ENCODE measurements at regions not wholly inside any gene's neighbourhood (a gene's known extent, or its start where the extent isn't known, plus 50 kb on each side); places are given as distances from the start of the nearest gene placed in this dataset.

DNA sequence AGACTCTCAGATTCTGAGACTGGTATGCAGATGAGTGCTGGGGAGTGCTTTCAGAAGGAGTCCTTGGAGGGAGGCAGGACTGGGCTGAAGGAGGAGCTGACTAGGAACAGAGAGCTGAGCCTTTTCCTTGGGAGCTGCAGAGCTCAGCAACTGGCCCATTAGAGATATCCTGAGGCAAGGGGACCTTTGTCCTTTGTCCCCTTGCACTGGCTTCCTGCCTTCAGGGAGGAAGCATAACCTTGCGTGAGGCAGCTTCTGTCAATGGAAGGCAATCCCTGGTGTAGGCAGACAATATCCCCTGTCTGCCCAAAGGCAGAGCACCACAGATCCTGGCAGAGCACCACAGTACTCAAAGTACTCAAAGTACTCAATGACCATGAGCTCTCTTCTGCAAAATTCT is 375.3 kb downstream of the HRH4 start:
- TF ChIP-seq CHD2 (IDR thresholded peaks at IDR 0.05; ENCODE audit: low read length) (no peak), TAF1 (IDR thresholded peaks at IDR 0.05; ENCODE audit: low read depth, low read length) (no peak), EGR1 (IDR thresholded peaks at IDR 0.05; ENCODE audit: borderline replicate concordance, low read depth, low read length) (no peak), CREB1 (IDR thresholded peaks at IDR 0.05) (no peak), POLR2A (IDR thresholded peaks at IDR 0.05; ENCODE audit: control extremely low read depth in 1 of 2, low read depth in 2 of 2, low read length in 2 of 2) (no peak)
- TF ChIP-seq, protein P1, sequence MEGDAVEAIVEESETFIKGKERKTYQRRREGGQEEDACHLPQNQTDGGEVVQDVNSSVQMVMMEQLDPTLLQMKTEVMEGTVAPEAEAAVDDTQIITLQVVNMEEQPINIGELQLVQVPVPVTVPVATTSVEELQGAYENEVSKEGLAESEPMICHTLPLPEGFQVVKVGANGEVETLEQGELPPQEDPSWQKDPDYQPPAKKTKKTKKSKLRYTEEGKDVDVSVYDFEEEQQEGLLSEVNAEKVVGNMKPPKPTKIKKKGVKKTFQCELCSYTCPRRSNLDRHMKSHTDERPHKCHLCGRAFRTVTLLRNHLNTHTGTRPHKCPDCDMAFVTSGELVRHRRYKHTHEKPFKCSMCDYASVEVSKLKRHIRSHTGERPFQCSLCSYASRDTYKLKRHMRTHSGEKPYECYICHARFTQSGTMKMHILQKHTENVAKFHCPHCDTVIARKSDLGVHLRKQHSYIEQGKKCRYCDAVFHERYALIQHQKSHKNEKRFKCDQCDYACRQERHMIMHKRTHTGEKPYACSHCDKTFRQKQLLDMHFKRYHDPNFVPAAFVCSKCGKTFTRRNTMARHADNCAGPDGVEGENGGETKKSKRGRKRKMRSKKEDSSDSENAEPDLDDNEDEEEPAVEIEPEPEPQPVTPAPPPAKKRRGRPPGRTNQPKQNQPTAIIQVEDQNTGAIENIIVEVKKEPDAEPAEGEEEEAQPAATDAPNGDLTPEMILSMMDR (IDR thresholded peaks at IDR 0.05; ENCODE audit: control extremely low read depth in 1 of 3, insufficient read depth in 1 of 3, low read depth in 1 of 3, low read length in 3 of 3), result no peak
